Fibroblast of the aortic adventitia (primary cell): ENCODE measurements at regions not wholly inside any gene's neighbourhood (a gene's known extent, or its start where the extent isn't known, plus 50 kb on each side); places are given as distances from the start of the nearest gene placed in this dataset.
A peak's percentile ranks its signal among the peaks of the same experiment; 100 is the strongest.

Experiments used
- DNase-seq: peaks from one replicate; pipeline ENCODE4 v3.0.0-alpha.2; 2010; ENCODE audit warnings: low read depth
- H3K4me3 ChIP-seq: 2 replicates; pipeline ENCODE4 v1.5.1; 2011; ENCODE audit warnings: low read depth, mild to moderate bottlenecking, control low read depth, low read length, moderate library complexity
- TF ChIP-seq, protein P1 (sequence below): IDR thresholded peaks from 2 replicates; pipeline ENCODE4 v1.5.1; 2011; ENCODE audit warnings: mild to moderate bottlenecking, low read length, control low read depth, inconsistent platforms; ENCODE audit not compliant: insufficient read depth

DNA sequence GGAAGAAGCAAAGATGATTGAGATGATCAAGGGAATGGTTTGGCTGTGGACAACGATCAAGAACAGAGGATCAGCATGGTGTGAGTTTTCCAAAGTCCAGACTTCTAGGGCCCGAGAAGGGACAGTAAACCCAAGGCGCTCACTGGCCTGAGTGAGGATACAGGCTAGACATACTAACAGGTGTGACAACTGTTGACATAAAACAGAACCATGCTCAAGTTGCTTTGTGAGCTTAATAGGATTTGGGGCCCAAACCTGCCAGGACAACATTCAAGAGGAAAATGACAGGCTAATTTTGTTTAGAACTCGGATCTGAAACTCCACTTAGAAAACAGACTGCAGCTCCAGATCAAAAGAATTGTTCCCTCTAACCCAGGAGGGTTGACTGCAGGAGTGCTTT, 68.1 kb upstream of the ACKR3 start:
- DNase-seq = no peak
- TF ChIP-seq, protein P1, sequence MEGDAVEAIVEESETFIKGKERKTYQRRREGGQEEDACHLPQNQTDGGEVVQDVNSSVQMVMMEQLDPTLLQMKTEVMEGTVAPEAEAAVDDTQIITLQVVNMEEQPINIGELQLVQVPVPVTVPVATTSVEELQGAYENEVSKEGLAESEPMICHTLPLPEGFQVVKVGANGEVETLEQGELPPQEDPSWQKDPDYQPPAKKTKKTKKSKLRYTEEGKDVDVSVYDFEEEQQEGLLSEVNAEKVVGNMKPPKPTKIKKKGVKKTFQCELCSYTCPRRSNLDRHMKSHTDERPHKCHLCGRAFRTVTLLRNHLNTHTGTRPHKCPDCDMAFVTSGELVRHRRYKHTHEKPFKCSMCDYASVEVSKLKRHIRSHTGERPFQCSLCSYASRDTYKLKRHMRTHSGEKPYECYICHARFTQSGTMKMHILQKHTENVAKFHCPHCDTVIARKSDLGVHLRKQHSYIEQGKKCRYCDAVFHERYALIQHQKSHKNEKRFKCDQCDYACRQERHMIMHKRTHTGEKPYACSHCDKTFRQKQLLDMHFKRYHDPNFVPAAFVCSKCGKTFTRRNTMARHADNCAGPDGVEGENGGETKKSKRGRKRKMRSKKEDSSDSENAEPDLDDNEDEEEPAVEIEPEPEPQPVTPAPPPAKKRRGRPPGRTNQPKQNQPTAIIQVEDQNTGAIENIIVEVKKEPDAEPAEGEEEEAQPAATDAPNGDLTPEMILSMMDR = no peak
- H3K4me3 ChIP-seq = no peak overlapping the region

DNA sequence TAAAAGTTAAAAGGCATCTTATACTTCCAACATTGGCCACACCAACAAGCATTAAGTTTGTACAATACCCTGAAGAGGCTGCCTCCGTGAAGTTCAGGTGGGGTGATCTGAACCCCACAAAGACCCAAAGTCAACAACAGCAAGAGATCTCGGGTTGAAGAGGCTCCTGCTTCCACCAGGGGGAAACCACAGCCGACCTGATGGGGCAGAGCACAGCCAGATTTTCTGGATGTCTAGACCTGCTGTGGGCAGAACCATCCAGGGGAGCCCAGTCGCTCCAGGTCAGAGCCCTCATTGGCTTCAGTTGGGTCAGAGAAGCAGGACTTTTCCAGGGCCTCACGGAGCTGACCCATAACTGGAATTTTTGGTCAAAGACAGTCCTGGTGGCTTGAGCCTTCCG, 66.5 kb upstream of the ACKR3 start:
- no peak for DNase-seq
- TF ChIP-seq, protein P1 = peak; percentile 27
- no peak overlapping the region for H3K4me3 ChIP-seq

DNA sequence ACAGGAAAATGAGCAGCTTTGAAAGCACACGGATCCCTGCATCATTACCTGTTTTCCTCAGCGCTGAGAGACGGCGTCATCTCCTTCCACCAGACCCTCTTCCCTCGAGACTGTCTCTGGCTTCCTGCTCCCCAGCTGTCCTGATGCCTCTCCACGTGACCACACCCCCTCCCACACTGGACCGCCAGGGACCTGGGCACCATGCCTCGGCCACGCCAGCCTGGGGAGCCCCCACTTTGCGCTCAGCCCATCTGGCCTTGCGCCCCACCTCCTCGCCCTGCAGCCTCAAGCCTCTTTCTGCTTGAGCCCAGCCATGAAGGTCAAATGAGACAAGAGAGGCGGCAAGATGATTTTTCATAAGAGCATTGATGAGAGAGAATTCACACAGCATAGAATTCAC, 66.0 kb upstream of the ACKR3 start:
- TF ChIP-seq, protein P1 = no peak
- no peak overlapping the region for H3K4me3 ChIP-seq
- DNase-seq = no peak

DNA sequence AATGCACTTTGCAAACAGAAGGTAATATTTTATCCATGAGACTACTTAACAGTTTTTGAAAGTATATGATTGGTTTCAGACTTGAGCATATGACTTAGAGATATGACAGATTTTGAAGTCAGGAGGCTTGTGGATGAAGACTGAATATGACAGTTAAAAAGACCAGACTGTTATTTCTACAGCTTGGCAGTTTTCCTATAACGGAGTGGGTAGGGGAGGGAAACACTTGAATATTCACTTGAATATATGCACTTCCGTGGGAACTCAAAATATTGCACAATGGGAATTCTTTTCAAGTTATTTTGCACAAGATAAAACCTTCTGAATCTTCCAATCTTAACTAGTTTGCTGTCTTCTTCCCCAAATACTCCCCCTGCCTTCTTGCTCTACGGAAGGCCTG, 64.6 kb upstream of the ACKR3 start:
- no peak overlapping the region for H3K4me3 ChIP-seq
- TF ChIP-seq, protein P1 = no peak
- peak; percentile 65 for DNase-seq

DNA sequence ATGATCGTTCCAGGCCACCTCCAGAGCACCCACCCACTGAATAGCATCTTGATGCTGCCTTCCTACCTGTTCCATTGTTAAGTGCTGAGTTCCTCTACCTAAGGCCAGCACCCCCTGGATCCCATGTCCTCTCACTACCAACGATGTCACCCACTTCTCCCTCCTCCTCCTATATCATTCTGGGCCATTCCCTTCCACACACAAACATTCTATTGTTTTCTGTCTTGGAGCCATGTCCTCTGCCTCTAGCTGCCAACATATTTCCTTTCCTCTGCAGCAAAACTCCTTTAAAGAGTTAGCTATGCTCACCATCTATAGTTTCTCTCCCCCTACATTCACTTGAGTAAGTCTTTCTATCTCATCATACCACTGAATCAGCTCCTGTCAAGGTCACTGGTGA, 64.0 kb upstream of the ACKR3 start:
- H3K4me3 ChIP-seq = no peak overlapping the region
- DNase-seq = no peak
- TF ChIP-seq, protein P1 = no peak

DNA sequence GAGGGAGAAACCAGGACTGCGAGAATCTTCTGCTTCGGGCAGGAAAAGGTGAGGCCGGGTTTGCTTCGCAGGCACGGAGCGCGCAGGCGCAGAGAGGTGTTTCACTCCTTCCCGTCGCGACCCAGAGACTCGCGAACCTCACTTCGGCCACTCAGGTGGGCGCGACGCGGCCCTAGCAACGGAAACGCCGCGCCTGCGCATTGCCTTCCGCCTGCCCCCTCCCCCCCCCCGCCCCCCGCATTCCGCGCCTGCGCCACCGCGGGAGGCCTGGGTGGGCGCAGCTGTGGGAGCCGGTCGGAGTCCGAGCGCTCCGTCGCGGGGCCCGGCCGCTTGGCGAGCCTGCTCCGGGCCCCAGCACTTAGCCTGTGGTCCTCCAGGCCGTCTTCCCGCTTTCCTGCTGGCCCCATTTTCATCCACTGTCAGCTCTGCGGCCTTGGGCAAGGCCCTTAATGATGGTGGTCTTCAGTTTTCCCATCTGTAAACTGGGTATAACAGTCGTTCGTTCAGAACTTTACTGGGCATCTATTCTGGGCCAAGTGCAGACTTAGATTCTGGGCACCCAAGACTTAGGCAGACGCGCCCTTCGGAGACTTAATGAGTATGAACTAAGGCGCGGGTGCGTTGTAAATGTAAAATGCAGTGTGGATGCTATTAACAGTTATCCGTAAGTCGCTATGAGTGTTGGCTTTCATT, 62.1 kb upstream of the ACKR3 start:
- H3K4me3 ChIP-seq = peak overlapping the region; percentile 58
- TF ChIP-seq, protein P1 = no peak
- peak; percentile 23 for DNase-seq

DNA sequence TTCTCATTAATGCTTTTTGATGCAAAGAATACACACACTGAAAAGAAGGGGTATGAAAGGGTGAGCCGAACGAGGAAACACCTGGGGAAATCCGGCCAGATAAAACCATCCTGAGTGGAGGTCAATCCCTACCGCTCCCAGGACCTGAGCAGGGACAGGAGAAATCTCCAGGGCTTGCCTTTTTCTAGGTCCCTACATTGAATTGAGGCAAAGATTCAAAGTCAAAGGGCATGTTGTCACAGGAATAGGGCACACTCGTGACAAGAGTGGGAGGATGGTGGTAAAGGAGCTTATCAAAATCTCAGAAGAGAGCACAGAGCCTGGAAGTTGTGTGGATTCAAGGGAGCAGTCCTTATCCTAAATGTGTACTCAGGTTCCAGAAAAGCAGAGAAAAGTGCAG, 61.2 kb upstream of the ACKR3 start:
- DNase-seq = no peak

More for the DNA sequence above, 61.2 kb upstream of the ACKR3 start:
- TF ChIP-seq, protein P1 = no peak
- H3K4me3 ChIP-seq = no peak overlapping the region
